ENCODE measurements at regions not wholly inside any gene's neighbourhood (a gene's known extent, or its start where the extent isn't known, plus 50 kb on each side); places are given as distances from the start of the nearest gene placed in this dataset.

DNA sequence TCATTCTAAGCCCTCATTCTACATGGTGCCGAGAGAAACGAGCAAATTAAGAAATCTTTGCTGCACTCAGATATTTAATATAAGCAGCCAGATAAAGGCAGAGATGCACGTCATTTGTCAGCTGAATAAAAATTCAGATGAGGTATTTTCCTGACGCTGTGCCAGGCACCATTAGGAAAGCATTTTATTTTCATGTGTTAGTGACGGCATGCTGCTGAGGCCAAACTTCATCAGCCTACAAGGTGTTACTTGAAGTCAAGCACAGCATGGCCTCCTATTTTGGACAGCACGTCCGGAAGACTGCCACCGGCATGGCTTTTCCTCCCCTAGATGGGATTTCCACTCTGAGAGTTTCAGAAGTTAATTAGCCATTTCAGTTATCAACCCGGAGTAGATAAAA lies 70.3 kb downstream of the IRX3 start:
- TF ChIP-seq POLR2A (IDR thresholded peaks at IDR 0.05; ENCODE audit: control extremely low read depth in 1 of 2, low read depth in 2 of 2, low read length in 2 of 2): no peak
- TF ChIP-seq, protein P1, sequence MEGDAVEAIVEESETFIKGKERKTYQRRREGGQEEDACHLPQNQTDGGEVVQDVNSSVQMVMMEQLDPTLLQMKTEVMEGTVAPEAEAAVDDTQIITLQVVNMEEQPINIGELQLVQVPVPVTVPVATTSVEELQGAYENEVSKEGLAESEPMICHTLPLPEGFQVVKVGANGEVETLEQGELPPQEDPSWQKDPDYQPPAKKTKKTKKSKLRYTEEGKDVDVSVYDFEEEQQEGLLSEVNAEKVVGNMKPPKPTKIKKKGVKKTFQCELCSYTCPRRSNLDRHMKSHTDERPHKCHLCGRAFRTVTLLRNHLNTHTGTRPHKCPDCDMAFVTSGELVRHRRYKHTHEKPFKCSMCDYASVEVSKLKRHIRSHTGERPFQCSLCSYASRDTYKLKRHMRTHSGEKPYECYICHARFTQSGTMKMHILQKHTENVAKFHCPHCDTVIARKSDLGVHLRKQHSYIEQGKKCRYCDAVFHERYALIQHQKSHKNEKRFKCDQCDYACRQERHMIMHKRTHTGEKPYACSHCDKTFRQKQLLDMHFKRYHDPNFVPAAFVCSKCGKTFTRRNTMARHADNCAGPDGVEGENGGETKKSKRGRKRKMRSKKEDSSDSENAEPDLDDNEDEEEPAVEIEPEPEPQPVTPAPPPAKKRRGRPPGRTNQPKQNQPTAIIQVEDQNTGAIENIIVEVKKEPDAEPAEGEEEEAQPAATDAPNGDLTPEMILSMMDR (IDR thresholded peaks at IDR 0.05; ENCODE audit: control extremely low read depth in 1 of 3, insufficient read depth in 1 of 3, low read depth in 1 of 3, low read length in 3 of 3): no peak
- no peak for TF ChIP-seq GTF2F1 (IDR thresholded peaks at IDR 0.05; ENCODE audit: borderline replicate concordance, low read depth, low read length)
- TF ChIP-seq TBP (IDR thresholded peaks at IDR 0.05; ENCODE audit: low read depth, low read length): no peak
- TF ChIP-seq, protein P2, sequence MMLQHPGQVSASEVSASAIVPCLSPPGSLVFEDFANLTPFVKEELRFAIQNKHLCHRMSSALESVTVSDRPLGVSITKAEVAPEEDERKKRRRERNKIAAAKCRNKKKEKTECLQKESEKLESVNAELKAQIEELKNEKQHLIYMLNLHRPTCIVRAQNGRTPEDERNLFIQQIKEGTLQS (IDR thresholded peaks at IDR 0.05; ENCODE audit: insufficient read depth, low read depth, low read length): no peak
- no peak for TF ChIP-seq HDAC2 (IDR thresholded peaks at IDR 0.05; ENCODE audit: borderline replicate concordance in 1 of 2, low read depth in 2 of 2, low read length in 2 of 2)
- TF ChIP-seq CHD2 (IDR thresholded peaks at IDR 0.05; ENCODE audit: low read length): no peak
- TF ChIP-seq POLR2AphosphoS5 (IDR thresholded peaks at IDR 0.05; ENCODE audit: low read depth, low read length): no peak
- TF ChIP-seq TAF1 (IDR thresholded peaks at IDR 0.05; ENCODE audit: low read depth, low read length): no peak
- TF ChIP-seq RXRA (IDR thresholded peaks at IDR 0.05; ENCODE audit: insufficient read depth, low read depth, low read length): no peak
- TF ChIP-seq EZH2 (IDR thresholded peaks at IDR 0.05; ENCODE audit: low read depth, low read length, severe bottlenecking): no peak
- no peak for TF ChIP-seq CBX8 (IDR thresholded peaks at IDR 0.05; ENCODE audit: borderline replicate concordance, low read depth, low read length)
- no peak for TF ChIP-seq ATF2 (IDR thresholded peaks at IDR 0.05; ENCODE audit: low read length)

Measured in H1 (cell line).